ENCODE measurements at regions not wholly inside any gene's neighbourhood (a gene's known extent, or its start where the extent isn't known, plus 50 kb on each side); places are given as distances from the start of the nearest gene placed in this dataset.

DNA sequence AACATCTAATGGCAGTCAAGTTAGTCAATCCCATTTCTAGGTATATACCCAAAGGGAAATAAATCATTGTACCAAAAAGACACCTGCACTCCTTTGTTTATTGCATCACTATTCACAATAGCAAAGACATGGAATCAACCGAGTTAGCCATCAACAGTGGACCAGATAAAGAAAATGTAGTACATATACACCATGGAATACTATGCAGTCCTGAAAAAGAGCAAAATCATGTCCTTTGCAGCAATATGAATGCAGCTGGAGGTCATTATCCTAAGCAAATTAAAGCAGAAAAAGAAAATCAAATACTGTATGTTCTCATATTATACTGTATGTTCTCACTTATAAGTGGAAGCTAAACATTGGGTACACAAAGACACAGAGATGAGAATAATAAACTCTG is 204.0 kb downstream of the KCNJ2 start:
- H3K4me3 ChIP-seq (ENCODE audit: low read depth, low read length): no peak overlapping the region
- TF ChIP-seq, protein P1, sequence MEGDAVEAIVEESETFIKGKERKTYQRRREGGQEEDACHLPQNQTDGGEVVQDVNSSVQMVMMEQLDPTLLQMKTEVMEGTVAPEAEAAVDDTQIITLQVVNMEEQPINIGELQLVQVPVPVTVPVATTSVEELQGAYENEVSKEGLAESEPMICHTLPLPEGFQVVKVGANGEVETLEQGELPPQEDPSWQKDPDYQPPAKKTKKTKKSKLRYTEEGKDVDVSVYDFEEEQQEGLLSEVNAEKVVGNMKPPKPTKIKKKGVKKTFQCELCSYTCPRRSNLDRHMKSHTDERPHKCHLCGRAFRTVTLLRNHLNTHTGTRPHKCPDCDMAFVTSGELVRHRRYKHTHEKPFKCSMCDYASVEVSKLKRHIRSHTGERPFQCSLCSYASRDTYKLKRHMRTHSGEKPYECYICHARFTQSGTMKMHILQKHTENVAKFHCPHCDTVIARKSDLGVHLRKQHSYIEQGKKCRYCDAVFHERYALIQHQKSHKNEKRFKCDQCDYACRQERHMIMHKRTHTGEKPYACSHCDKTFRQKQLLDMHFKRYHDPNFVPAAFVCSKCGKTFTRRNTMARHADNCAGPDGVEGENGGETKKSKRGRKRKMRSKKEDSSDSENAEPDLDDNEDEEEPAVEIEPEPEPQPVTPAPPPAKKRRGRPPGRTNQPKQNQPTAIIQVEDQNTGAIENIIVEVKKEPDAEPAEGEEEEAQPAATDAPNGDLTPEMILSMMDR (IDR thresholded peaks at IDR 0.05; ENCODE audit: insufficient read depth, low read depth, low read length): no peak
- no peak for DNase-seq (ENCODE audit: low read depth)

DNA sequence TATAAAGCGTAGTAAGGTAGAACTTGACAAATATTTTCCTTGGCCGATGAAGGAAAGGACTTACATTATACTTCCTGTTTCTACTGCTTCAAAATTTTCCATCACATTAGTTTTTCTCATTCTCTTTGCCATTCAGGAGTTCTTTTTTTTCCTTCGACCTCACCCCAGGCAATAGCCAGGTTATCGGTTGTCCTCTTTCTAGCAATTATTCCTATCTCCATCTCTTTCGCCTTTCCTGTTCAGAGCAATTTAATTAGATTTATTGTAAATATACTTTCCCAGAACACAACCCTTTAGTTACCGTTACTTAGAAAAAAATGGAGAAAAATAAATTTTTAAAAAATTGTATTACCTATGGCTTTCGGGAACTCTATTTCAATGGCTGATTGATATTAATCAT is 205.2 kb downstream of the KCNJ2 start:
- DNase-seq (ENCODE audit: low read depth): no peak
- H3K4me3 ChIP-seq (ENCODE audit: low read depth, low read length): no peak overlapping the region
- TF ChIP-seq, protein P1 (IDR thresholded peaks at IDR 0.05; ENCODE audit: insufficient read depth, low read depth, low read length): no peak

DNA sequence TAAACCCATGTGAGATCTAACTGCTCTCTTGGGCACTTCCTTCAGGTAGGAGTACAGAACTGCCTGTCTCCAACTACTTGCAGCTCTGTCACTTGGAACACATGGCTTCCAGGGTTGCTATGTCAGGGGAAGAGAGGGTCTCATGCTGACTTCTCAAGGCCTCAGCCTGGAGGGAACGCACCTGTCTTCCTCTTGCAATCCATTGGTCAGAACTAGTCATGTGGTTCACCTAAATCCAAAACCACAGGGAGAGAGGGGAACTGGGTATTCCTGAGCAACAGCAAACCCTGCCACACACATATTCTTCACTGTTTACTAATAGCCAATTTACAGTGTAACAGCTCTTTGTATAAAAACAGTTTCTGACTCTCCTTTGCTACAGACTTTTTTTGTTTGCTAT is 206.1 kb downstream of the KCNJ2 start:
- DNase-seq (ENCODE audit: low read depth): no peak
- TF ChIP-seq, protein P1 (IDR thresholded peaks at IDR 0.05; ENCODE audit: insufficient read depth, low read depth, low read length): no peak
- no peak overlapping the region for H3K4me3 ChIP-seq (ENCODE audit: low read depth, low read length)

DNA sequence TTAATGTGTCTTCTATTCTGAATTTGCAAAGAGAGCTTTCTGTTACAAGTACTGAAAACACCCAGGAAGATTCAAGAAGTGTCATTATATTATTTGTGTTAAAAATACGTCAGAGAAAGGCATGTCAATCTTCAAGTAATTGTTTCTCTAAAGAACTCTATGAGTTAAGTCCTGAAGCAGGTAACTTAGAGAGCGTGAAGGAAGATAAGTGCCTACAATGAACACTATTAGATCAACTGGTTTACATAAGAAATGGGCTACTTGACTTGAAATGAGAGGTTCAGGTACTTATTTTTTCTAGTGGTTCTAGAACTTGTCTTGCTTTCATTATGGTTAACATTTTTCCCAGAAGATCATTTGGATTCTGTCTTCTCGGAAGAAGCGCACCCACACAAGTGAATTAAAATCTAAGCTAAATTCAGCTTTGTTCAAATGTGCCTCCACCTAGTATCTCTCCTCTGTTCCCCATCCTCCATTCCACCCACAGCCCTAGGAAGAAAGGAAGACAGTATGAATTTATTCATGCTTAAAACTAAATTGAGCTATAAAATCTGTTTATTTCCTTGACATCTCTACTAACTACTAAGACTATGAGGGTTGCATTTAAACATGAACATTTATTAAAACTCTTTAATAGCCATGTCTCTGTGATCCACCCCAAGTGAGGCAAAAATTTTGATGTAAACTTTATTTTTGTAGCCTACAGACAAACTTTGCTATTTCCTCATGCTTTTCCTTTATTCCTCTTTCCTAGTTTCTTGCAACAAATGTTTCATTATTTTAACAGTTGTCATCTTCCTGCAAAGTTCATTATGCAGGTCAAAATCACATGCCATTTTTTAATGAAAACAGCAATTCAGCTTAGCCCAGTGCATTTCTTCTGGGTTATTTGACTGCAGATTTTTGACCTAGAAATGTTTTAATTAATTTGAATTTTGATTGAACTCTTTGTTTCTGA is 206.8 kb downstream of the KCNJ2 start:
- DNase-seq (ENCODE audit: low read depth): no peak
- TF ChIP-seq, protein P1 (IDR thresholded peaks at IDR 0.05; ENCODE audit: insufficient read depth, low read depth, low read length): no peak
- H3K4me3 ChIP-seq (ENCODE audit: low read depth, low read length): no peak overlapping the region

DNA sequence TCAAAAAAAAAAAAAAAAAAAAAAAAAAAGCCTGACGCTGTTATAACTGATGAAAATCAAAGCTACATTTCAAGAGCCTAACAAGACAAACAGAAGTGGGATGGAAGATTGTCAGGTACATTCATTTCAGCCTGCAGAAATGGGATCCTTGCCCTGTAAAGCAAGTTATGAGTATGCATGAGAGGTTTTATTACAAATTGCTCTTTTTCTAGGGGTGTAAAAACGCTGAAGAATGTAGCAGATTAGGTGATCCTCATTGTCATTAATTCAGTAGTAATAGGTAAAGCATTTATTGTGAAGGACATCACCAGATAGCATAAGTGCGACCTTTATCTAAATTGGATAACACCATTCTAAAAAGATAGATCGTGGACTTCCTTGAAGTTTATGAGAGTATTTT is 208.3 kb downstream of the KCNJ2 start:
- TF ChIP-seq, protein P1 (IDR thresholded peaks at IDR 0.05; ENCODE audit: insufficient read depth, low read depth, low read length): no peak
- no peak for DNase-seq (ENCODE audit: low read depth)
- H3K4me3 ChIP-seq (ENCODE audit: low read depth, low read length): no peak overlapping the region

DNA sequence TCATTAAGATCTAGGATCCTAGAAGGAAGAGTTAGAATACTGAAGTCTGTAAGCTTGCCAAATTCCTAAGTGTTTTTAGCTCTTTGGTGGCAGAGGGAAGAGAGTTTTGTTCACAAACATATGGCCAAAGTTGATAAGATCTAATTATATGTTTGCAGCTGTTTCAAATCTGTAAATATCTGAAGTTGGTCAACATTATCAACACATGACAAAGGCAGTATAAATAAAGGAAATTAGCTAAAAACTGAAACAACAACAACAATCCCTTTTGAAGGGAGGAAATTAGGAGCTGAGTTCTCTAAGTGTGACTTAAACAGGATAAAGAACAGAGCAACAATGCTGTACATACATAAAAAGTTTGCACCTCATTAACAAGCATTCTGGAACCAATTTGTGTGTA is 208.7 kb downstream of the KCNJ2 start:
- H3K4me3 ChIP-seq (ENCODE audit: low read depth, low read length): no peak overlapping the region
- TF ChIP-seq, protein P1 (IDR thresholded peaks at IDR 0.05; ENCODE audit: insufficient read depth, low read depth, low read length): no peak
- no peak for DNase-seq (ENCODE audit: low read depth)

Data from fibroblast of villous mesenchyme (primary cell).